ENCODE measurements at regions not wholly inside any gene's neighbourhood (a gene's known extent, or its start where the extent isn't known, plus 50 kb on each side); places are given as distances from the start of the nearest gene placed in this dataset.

DNA sequence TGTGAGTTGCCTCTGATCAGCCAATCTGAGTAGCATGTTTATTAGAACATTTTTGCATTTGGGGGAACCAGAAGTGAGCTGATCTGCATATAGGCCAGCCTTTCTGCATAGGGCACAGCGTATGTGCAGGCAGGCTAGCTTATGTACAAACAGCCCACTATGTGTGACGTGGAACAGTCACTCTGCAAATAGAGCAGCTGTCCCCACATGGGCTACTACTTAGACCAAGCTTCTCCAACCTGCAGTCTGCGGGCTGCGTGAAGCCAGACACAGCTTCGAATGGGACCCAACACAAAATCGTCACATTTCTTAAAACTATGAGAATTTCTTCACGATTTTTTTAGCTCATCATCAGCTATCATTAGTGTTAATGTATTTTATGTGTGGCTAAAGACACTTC lies 134.1 kb upstream of the FAM20C start:
- H3K27ac Mint-ChIP-seq (ENCODE audit: unreplicated experiment): no peak overlapping the region
- no peaks in the 10 kb centered on the region for H3K36me3 Mint-ChIP-seq (ENCODE audit: low read depth, unreplicated experiment)
- no peaks in the 10 kb centered on the region for H3K9me3 Mint-ChIP-seq (ENCODE audit: unreplicated experiment)
- H3K4me1 Mint-ChIP-seq (ENCODE audit: unreplicated experiment): no peaks in the 10 kb centered on the region
- H3K27me3 Mint-ChIP-seq (ENCODE audit: unreplicated experiment): peaks cover 7% of the 10 kb centered on the region
- DNase-seq (ENCODE audit: low spot score): no peak
- no peak overlapping the region for H3K4me3 Mint-ChIP-seq (ENCODE audit: unreplicated experiment)
- TF ChIP-seq, protein P1, sequence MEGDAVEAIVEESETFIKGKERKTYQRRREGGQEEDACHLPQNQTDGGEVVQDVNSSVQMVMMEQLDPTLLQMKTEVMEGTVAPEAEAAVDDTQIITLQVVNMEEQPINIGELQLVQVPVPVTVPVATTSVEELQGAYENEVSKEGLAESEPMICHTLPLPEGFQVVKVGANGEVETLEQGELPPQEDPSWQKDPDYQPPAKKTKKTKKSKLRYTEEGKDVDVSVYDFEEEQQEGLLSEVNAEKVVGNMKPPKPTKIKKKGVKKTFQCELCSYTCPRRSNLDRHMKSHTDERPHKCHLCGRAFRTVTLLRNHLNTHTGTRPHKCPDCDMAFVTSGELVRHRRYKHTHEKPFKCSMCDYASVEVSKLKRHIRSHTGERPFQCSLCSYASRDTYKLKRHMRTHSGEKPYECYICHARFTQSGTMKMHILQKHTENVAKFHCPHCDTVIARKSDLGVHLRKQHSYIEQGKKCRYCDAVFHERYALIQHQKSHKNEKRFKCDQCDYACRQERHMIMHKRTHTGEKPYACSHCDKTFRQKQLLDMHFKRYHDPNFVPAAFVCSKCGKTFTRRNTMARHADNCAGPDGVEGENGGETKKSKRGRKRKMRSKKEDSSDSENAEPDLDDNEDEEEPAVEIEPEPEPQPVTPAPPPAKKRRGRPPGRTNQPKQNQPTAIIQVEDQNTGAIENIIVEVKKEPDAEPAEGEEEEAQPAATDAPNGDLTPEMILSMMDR (IDR thresholded peaks at IDR 0.05; ENCODE audit: unreplicated experiment): no peak

- peaks cover 4% of the 10 kb centered on the region for H3K4me1 Mint-ChIP-seq (ENCODE audit: unreplicated experiment)
- H3K9me3 Mint-ChIP-seq (ENCODE audit: unreplicated experiment): no peaks in the 10 kb centered on the region
- TF ChIP-seq, protein P1 (IDR thresholded peaks at IDR 0.05; ENCODE audit: unreplicated experiment): no peak
These were observed 133.0 kb upstream of the FAM20C start for GRCh38 chr7:59079-60016.

GRCh38 chr7:60017-60675 lies 132.2 kb upstream of the FAM20C start:
- no peak overlapping the region for H3K27ac Mint-ChIP-seq (ENCODE audit: unreplicated experiment)
- DNase-seq (ENCODE audit: low spot score): no peak
- no peaks in the 10 kb centered on the region for H3K9me3 Mint-ChIP-seq (ENCODE audit: unreplicated experiment)
- TF ChIP-seq, protein P1 (IDR thresholded peaks at IDR 0.05; ENCODE audit: unreplicated experiment): no peak
- no peaks in the 10 kb centered on the region for H3K36me3 Mint-ChIP-seq (ENCODE audit: low read depth, unreplicated experiment)
- H3K27me3 Mint-ChIP-seq (ENCODE audit: unreplicated experiment): peaks cover 10% of the 10 kb centered on the region
- H3K4me1 Mint-ChIP-seq (ENCODE audit: unreplicated experiment): peaks cover 4% of the 10 kb centered on the region
- H3K4me3 Mint-ChIP-seq (ENCODE audit: unreplicated experiment): no peak overlapping the region

More at GRCh38 chr7:59079-60016, 133.0 kb upstream of the FAM20C start:
- H3K27me3 Mint-ChIP-seq (ENCODE audit: unreplicated experiment): peaks cover 10% of the 10 kb centered on the region
- H3K36me3 Mint-ChIP-seq (ENCODE audit: low read depth, unreplicated experiment): no peaks in the 10 kb centered on the region
- no peak for DNase-seq (ENCODE audit: low spot score)
- H3K27ac Mint-ChIP-seq (ENCODE audit: unreplicated experiment): no peak overlapping the region
- H3K4me3 Mint-ChIP-seq (ENCODE audit: unreplicated experiment): no peak overlapping the region

- H3K9me3 Mint-ChIP-seq (ENCODE audit: unreplicated experiment): no peaks in the 10 kb centered on the region
- H3K4me1 Mint-ChIP-seq (ENCODE audit: unreplicated experiment): peaks cover 4% of the 10 kb centered on the region
- H3K27ac Mint-ChIP-seq (ENCODE audit: unreplicated experiment): no peak overlapping the region
- TF ChIP-seq, protein P1 (IDR thresholded peaks at IDR 0.05; ENCODE audit: unreplicated experiment): no peak
- DNase-seq (ENCODE audit: low spot score): no peak
- no peaks in the 10 kb centered on the region for H3K36me3 Mint-ChIP-seq (ENCODE audit: low read depth, unreplicated experiment)
- H3K27me3 Mint-ChIP-seq (ENCODE audit: unreplicated experiment): peaks cover 8% of the 10 kb centered on the region
- no peak overlapping the region for H3K4me3 Mint-ChIP-seq (ENCODE audit: unreplicated experiment)
These were observed 131.7 kb upstream of the FAM20C start for GRCh38 chr7:60706-61105.

DNA sequence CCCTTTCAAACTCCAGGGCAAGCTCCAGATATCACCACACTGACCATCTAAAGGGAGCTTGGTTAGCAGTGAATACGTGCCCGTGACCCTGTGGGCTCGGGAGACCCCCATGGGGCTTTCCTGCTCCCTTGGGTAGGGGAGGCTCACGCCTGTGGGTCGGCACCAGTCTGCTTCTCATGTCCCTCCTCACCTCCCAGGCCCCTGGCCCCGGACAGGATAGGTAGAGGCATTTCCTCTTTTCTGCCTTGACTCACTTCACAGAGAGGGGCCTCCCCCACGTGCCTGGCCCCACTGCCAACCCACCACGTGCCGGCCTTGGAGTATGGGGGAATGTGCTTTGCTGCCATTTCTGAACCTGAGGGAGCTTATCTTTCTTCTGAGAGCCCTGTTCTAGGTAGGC lies 131.3 kb upstream of the FAM20C start:
- no peak for DNase-seq (ENCODE audit: low spot score)
- Mint-ChIP-seq H3K27me3 (ENCODE audit: unreplicated experiment) (peaks cover 8% of the 10 kb centered on the region), H3K27ac (ENCODE audit: unreplicated experiment) (no peak overlapping the region), H3K4me1 (ENCODE audit: unreplicated experiment) (peaks cover 4% of the 10 kb centered on the region), H3K36me3 (ENCODE audit: low read depth, unreplicated experiment) (no peaks in the 10 kb centered on the region), H3K9me3 (ENCODE audit: unreplicated experiment) (no peaks in the 10 kb centered on the region), H3K4me3 (ENCODE audit: unreplicated experiment) (no peak overlapping the region)
- TF ChIP-seq, protein P1 (IDR thresholded peaks at IDR 0.05; ENCODE audit: unreplicated experiment): no peak

Measured in endothelial cell (in vitro differentiated cells).